SK-N-SH (cell line): ENCODE measurements at regions not wholly inside any gene's neighbourhood (a gene's known extent, or its start where the extent isn't known, plus 50 kb on each side); places are given as distances from the start of the nearest gene placed in this dataset.

ENCODE experiments used
- CTCF ChIA-PET: fragments of 300-600, 350-600 bp; formaldehyde crosslinking; extraction: SDS; loops from one replicate; lab custom pipeline; 2021; lab: Yijun Ruan, JAX
- POLR2A ChIA-PET: fragments of 350-600 bp; sonication (Branson Sonifier 250); formaldehyde crosslinking; extraction: SDS; loops from one replicate; lab custom pipeline; 2020; ENCODE audit warnings: antibody characterized with exemption, inconsistent platforms; lab: Yijun Ruan, JAX
- DNase-seq: peaks from one replicate; pipeline ENCODE4 v3.0.0; 2012
- H2AFZ ChIP-seq: fragments of 200-600 bp; sonication (generic); 2 replicates; pipeline ENCODE4 v1.8.1; 2016; ENCODE audit warnings: antibody characterized with exemption, mild to moderate bottlenecking, low read depth
- H3F3A ChIP-seq: fragments of 200-600 bp; sonication (generic); replicated peaks from 2 replicates; pipeline ENCODE3; 2016; ENCODE audit warnings: antibody characterized with exemption, mild to moderate bottlenecking; ENCODE audit not compliant: insufficient read depth
- H3K27ac ChIP-seq, 2 experiments: fragments of 200-500 bp in 1 of 2; fragments of 200-600 bp in 1 of 2; sonication (Bioruptor generic) in 1 of 2; sonication (generic), shearing (Covaris generic) in 1 of 2; 2 replicates each; pipeline versions ENCODE4 v1.5.1 to v1.6.1; 2014 to 2016; ENCODE audit warnings: low read depth in 2 of 2, inconsistent platforms in 1 of 2, low read length in 1 of 2, mild to moderate bottlenecking in 1 of 2, mixed read lengths in 1 of 2
- H3K27me3 ChIP-seq: fragments of 200-600 bp; sonication (generic), shearing (Covaris generic); 2 replicates; pipeline ENCODE4 v1.6.1; 2016; ENCODE audit warnings: mixed run types; ENCODE audit not compliant: insufficient read depth
- H3K36me3 ChIP-seq, 2 experiments: fragments of 200-500 bp in 1 of 2; fragments of 200-600 bp in 1 of 2; sonication (Bioruptor generic) in 1 of 2; sonication (generic) in 1 of 2; replicated peaks in 1 of 2; 2 replicates each; pipeline versions ENCODE3 to v1.5.1; 2014 to 2016; ENCODE audit warnings: low read length in 1 of 2, mild to moderate bottlenecking in 1 of 2; ENCODE audit not compliant: insufficient read depth in 2 of 2, control insufficient read depth in 1 of 2
- H3K4me1 ChIP-seq, 2 experiments: fragments of 200-500 bp in 1 of 2; fragments of 200-600 bp in 1 of 2; sonication (Bioruptor generic) in 1 of 2; sonication (generic), shearing (Covaris generic) in 1 of 2; 2 replicates each; pipeline versions ENCODE4 v1.5.1 to v1.6.1; 2014 to 2016; ENCODE audit warnings: low read depth in 1 of 2, low read length in 1 of 2, mixed run types in 1 of 2; ENCODE audit not compliant: insufficient read depth in 2 of 2, control insufficient read depth in 1 of 2
- H3K4me2 ChIP-seq: fragments of 200-600 bp; sonication (generic), shearing (Covaris generic); 2 replicates; pipeline ENCODE4 v1.6.1; 2017; ENCODE audit warnings: mixed run types
- H3K4me3 ChIP-seq, 2 experiments: fragments of 200-500 bp in 1 of 2; fragments of 200-600 bp in 1 of 2; sonication (Bioruptor generic) in 1 of 2; sonication (generic), shearing (Covaris generic) in 1 of 2; 2 replicates each; pipeline versions ENCODE4 v1.5.1 to v1.8.1; 2014 to 2016; ENCODE audit warnings: low read depth in 2 of 2, inconsistent platforms in 1 of 2, low read length in 1 of 2, mild to moderate bottlenecking in 1 of 2, mixed read lengths in 1 of 2, moderate library complexity in 1 of 2
- H3K79me2 ChIP-seq: fragments of 200-600 bp; sonication (generic); 2 replicates; pipeline ENCODE4 v1.8.1; 2017; ENCODE audit warnings: mild to moderate bottlenecking; ENCODE audit not compliant: insufficient read depth
- H3K9ac ChIP-seq: fragments of 200-600 bp; sonication (generic); 2 replicates; pipeline ENCODE4 v1.6.1; 2017; ENCODE audit warnings: mixed run types
- H3K9me2 ChIP-seq: fragments of 200-600 bp; sonication (generic); 2 replicates; pipeline ENCODE4 v1.6.1; 2017; ENCODE audit warnings: mixed run types
- H3K9me3 ChIP-seq: fragments of 200-600 bp; sonication (generic); 2 replicates; pipeline ENCODE4 v1.6.1; 2017; ENCODE audit warnings: mixed run types, mild to moderate bottlenecking, moderate library complexity
- H4K20me1 ChIP-seq: fragments of 200-600 bp; sonication (generic); 2 replicates; pipeline ENCODE4 v1.6.1; 2017; ENCODE audit warnings: mild to moderate bottlenecking, mixed run types; ENCODE audit not compliant: insufficient read depth
- ELF1 ChIP-seq: IDR thresholded peaks from 2 replicates; pipeline ENCODE4 v1.4.0; 2012
- EZH2phosphoT487 ChIP-seq: fragments of 200-600 bp; sonication (generic); IDR thresholded peaks from 2 replicates; pipeline ENCODE4 v1.6.1; 2017; ENCODE audit warnings: low read depth, mixed run types, mild to moderate bottlenecking, antibody characterized with exemption, moderate library complexity, borderline replicate concordance
- FOSL2 ChIP-seq: IDR thresholded peaks from 2 replicates; pipeline ENCODE4 v1.4.0; 2012; ENCODE audit warnings: low read depth, mild to moderate bottlenecking, moderate library complexity, borderline replicate concordance
- FOXM1 ChIP-seq: IDR thresholded peaks from 2 replicates; pipeline ENCODE4 v1.4.0; 2012; ENCODE audit warnings: low read depth, mild to moderate bottlenecking
- GATA2 ChIP-seq: sonication (generic); formaldehyde crosslinking; IDR thresholded peaks from 2 replicates; pipeline ENCODE4 v1.5.0; 2020; ENCODE audit warnings: mild to moderate bottlenecking, missing genetic modification reagents
- JUND ChIP-seq: IDR thresholded peaks from 2 replicates; pipeline ENCODE4 v1.4.0; 2012
- MAX ChIP-seq: IDR thresholded peaks from 2 replicates; pipeline ENCODE4 v1.4.0; 2012; ENCODE audit warnings: low read depth
- MXI1 ChIP-seq: IDR thresholded peaks from 2 replicates; pipeline ENCODE4 v1.6.1; 2012; ENCODE audit warnings: mild to moderate bottlenecking, low read depth, low read length, improper control_type of control experiment
- NFIC ChIP-seq: IDR thresholded peaks from 2 replicates; pipeline ENCODE4 v1.4.0; 2012; ENCODE audit warnings: borderline replicate concordance
- NRF1 ChIP-seq: IDR thresholded peaks from 2 replicates; pipeline ENCODE4 v1.6.1; 2012; ENCODE audit warnings: low read depth, mild to moderate bottlenecking, low read length
- PBX3 ChIP-seq: IDR thresholded peaks from 2 replicates; pipeline ENCODE4; 2012
- POLR2AphosphoS5 ChIP-seq: IDR thresholded peaks from 2 replicates; pipeline ENCODE4 v1.6.1; 2012; ENCODE audit warnings: low read depth, low read length
- RAD21 ChIP-seq: IDR thresholded peaks from 2 replicates; pipeline ENCODE4 v1.6.1; 2012; ENCODE audit warnings: mild to moderate bottlenecking, low read length
- RFX5 ChIP-seq: IDR thresholded peaks from 2 replicates; pipeline ENCODE4 v1.6.1; 2012; ENCODE audit warnings: mild to moderate bottlenecking, improper control_type of control experiment, low read length
- SIN3A ChIP-seq: IDR thresholded peaks from 2 replicates; pipeline ENCODE4 v1.6.1; 2012; ENCODE audit warnings: low read depth, mild to moderate bottlenecking, low read length, moderate library complexity, borderline replicate concordance
- TCF12 ChIP-seq: IDR thresholded peaks from 2 replicates; pipeline ENCODE4 v1.4.0; 2012
- TEAD4 ChIP-seq: IDR thresholded peaks from 2 replicates; pipeline ENCODE4 v1.4.0; 2012; ENCODE audit warnings: mild to moderate bottlenecking, borderline replicate concordance; ENCODE audit not compliant: insufficient read depth
- USF2 ChIP-seq: fragments of 150-350 bp; IDR thresholded peaks from 2 replicates; pipeline ENCODE4 v1.6.1; 2017; ENCODE audit warnings: antibody characterized with exemption, low read length, low read depth, borderline replicate concordance
- YY1 ChIP-seq: IDR thresholded peaks from 2 replicates; pipeline ENCODE4 v1.4.0; 2012; ENCODE audit warnings: low read depth, mild to moderate bottlenecking
- whole genome bisulfite sequencing: methylation state at CpG from one replicate; pipeline ENCODE4 v1.1.6; 2017; ENCODE audit warnings: low lambda C conversion rate; 5-methylcytosine and 5-hydroxymethylcytosine counted together

GRCh38 chr2:109062145-109062858 is 66.7 kb upstream of the SH3RF3 start (continued):
- TF ChIP-seq EZH2phosphoT487 (no peak), USF2 (no peak), SIN3A (no peak), YY1 (no peak)

- Histone ChIP-seq H3K79me2 (no peaks in the 10 kb centered on the region), H3K9ac (no peak overlapping the region), H2AFZ (no peak overlapping the region), H3F3A (no peaks in the 10 kb centered on the region), H4K20me1 (no peaks in the 10 kb centered on the region), H3K9me2 (no peaks in the 10 kb centered on the region), H3K27ac (no peak overlapping the region), H3K4me2 (no peak overlapping the region), H3K27me3 (no peaks in the 10 kb centered on the region; the same call in 1 of the 2 replicates), H3K9me3 (no peaks in the 10 kb centered on the region), H3K4me1 (peaks cover 0 to 14% of the 10 kb centered on the region in 2 experiments; a peak in 1 of 4 replicates), H3K4me3 (no peak overlapping the region), H3K36me3 (no peaks in the 10 kb centered on the region)
- no peak for DNase-seq
- CTCF ChIA-PET, result interaction anchor here (1.0 to 1.4 kb wide), 2 partner anchors 14 to 130 kb away, joined by 3 read pairs; no protein-coding TSS in a partner anchor
- TF ChIP-seq ELF1 (no peak), POLR2AphosphoS5 (no peak), TCF12 (no peak), FOSL2 (no peak), JUND (no peak), MAX (no peak), USF2 (no peak), NRF1 (no peak), MXI1 (no peak), FOXM1 (no peak), GATA2 (CRISPR knock-in tag) (no peak)
- POLR2A ChIA-PET, result no interaction called here
- 61% methylated on average over 3 of the region's 4 CpGs for WGBS
These were observed 67.3 kb upstream of the SH3RF3 start for GRCh38 chr2:109061736-109062135.

- H3F3A ChIP-seq, result no peaks in the 10 kb centered on the region
- no peaks in the 10 kb centered on the region for H3K79me2 ChIP-seq
- H3K4me3 ChIP-seq, result no peak overlapping the region
- DNase-seq, result no peak
- no peak overlapping the region for H2AFZ ChIP-seq
- no peak overlapping the region for H3K27ac ChIP-seq
- no peak for TF ChIP-seq PBX3
- no peak for TF ChIP-seq EZH2phosphoT487
- TF ChIP-seq NFIC, result no peak
- no peak for TF ChIP-seq FOXM1
- no peak for TF ChIP-seq RFX5
- no peak for TF ChIP-seq TEAD4
- TF ChIP-seq JUND, result no peak
- no peak for TF ChIP-seq RAD21
- no peak for TF ChIP-seq USF2
- 18% methylated on average over 3 of the region's 3 CpGs for WGBS
- POLR2A ChIA-PET, result no interaction called here
- peaks cover 0 to 14% of the 10 kb centered on the region in 2 experiments; a peak in 1 of 4 replicates for H3K4me1 ChIP-seq
- CTCF ChIA-PET, result no interaction called here
- H3K36me3 ChIP-seq, result no peaks in the 10 kb centered on the region
- H3K4me2 ChIP-seq, result no peak overlapping the region
- H3K9ac ChIP-seq, result no peak overlapping the region
- no peaks in the 10 kb centered on the region for H4K20me1 ChIP-seq
- no peaks in the 10 kb centered on the region; the same call in 1 of the 2 replicates for H3K27me3 ChIP-seq
- no peaks in the 10 kb centered on the region for H3K9me2 ChIP-seq
- H3K9me3 ChIP-seq, result no peaks in the 10 kb centered on the region
These were observed 68.5 kb upstream of the SH3RF3 start for GRCh38 chr2:109060496-109060895.
